Ascending aorta (tissue), 2 donors: ENCODE measurements at regions not wholly inside any gene's neighbourhood (a gene's known extent, or its start where the extent isn't known, plus 50 kb on each side); places are given as distances from the start of the nearest gene placed in this dataset.

Experiments used
- DNase-seq, 2 donors: peaks; one replicate each; pipeline ENCODE4 v3.0.0-alpha.2; 2019; ENCODE audit warnings: low spot score in 2 of 2
- H3K27ac ChIP-seq, 2 donors: fragments of 200-600 bp; sonication (generic); one replicate each; pipeline ENCODE4 v1.5.1; 2016 to 2017; ENCODE audit warnings: mild to moderate bottlenecking in 1 of 2
- H3K27me3 ChIP-seq: fragments of 200-600 bp; sonication (generic); one replicate; pipeline ENCODE4 v1.5.1; 2017
- H3K36me3 ChIP-seq, 2 donors: fragments of 200-600 bp; sonication (generic); one replicate each; pipeline ENCODE4 v1.5.1; 2016
- H3K4me1 ChIP-seq, 2 donors: fragments of 200-600 bp; sonication (generic); one replicate each; pipeline ENCODE4 v1.5.1; 2016 to 2017; ENCODE audit warnings: mild to moderate bottlenecking in 1 of 2
- H3K4me3 ChIP-seq, 2 donors: fragments of 200-600 bp; sonication (generic); one replicate each; pipeline ENCODE4 v1.5.1; 2016 to 2017; ENCODE audit warnings: mild to moderate bottlenecking in 1 of 2
- H3K9me3 ChIP-seq, 2 donors: fragments of 200-600 bp; sonication (generic); one replicate each; pipeline ENCODE4 v1.5.1; 2016
- CTCF ChIP-seq, 3 experiments: fragments of 200-600 bp in 2 of 3; fragments of 450-650 bp in 1 of 3; sonication (generic) in 2 of 3; IDR thresholded peaks; one replicate each; pipeline ENCODE4 v1.5.1; 2016 to 2019; ENCODE audit warnings: antibody characterized with exemption in 3 of 3, mild to moderate bottlenecking in 1 of 3, moderate library complexity in 1 of 3
- intact Hi-C: fragments of 100-400 bp; cut with DNase I; formaldehyde crosslinking; loops from one replicate; pipeline ENCODE4 v1.15.1; 2023

- intact Hi-C loops: loop anchor here (10.0 kb wide), 1 partner anchor 688 kb away; no protein-coding TSS in a partner anchor
- TF ChIP-seq CTCF (IDR thresholded peaks at IDR 0.05): no peak
These were observed 94.2 kb upstream of the SNTG2 start for GRCh38 chr2:856456-856855.

GRCh38 chr2:856041-856440, 94.6 kb upstream of the SNTG2 start:
- intact Hi-C loops: loop anchor here (10.0 kb wide), 1 partner anchor 689 kb away; no protein-coding TSS in a partner anchor
- DNase-seq: no peak
- H3K27ac ChIP-seq: no peak overlapping the region
- H3K4me3 ChIP-seq: no peak overlapping the region
- no peaks in the 10 kb centered on the region for H3K4me1 ChIP-seq
- no peaks in the 10 kb centered on the region for H3K36me3 ChIP-seq
- no peak for TF ChIP-seq CTCF (IDR thresholded peaks at IDR 0.05)
- H3K27me3 ChIP-seq: no peaks in the 10 kb centered on the region
- no peaks in the 10 kb centered on the region for H3K9me3 ChIP-seq

More at GRCh38 chr2:856456-856855, 94.2 kb upstream of the SNTG2 start:
- H3K36me3 ChIP-seq: no peaks in the 10 kb centered on the region
- no peak overlapping the region for H3K27ac ChIP-seq
- no peak overlapping the region for H3K4me3 ChIP-seq
- H3K4me1 ChIP-seq: no peaks in the 10 kb centered on the region
- no peaks in the 10 kb centered on the region for H3K9me3 ChIP-seq
- H3K27me3 ChIP-seq: no peaks in the 10 kb centered on the region
- DNase-seq: no peak

- DNase-seq: no peak
- Histone ChIP-seq H3K4me1 (no peaks in the 10 kb centered on the region), H3K36me3 (no peaks in the 10 kb centered on the region), H3K27ac (no peak overlapping the region), H3K4me3 (no peak overlapping the region), H3K27me3 (no peaks in the 10 kb centered on the region), H3K9me3 (no peaks in the 10 kb centered on the region)
- intact Hi-C loops: loop anchor here (10.0 kb wide), 1 partner anchor 690 kb away; no protein-coding TSS in a partner anchor
- TF ChIP-seq CTCF (IDR thresholded peaks at IDR 0.05): no peak
These were observed 95.5 kb upstream of the SNTG2 start for GRCh38 chr2:855177-855576.

- H3K27me3 ChIP-seq: no peaks in the 10 kb centered on the region
- peak in 2 of 3 experiments; percentile 19 to 36 for TF ChIP-seq CTCF (IDR thresholded peaks at IDR 0.05)
- H3K9me3 ChIP-seq: no peaks in the 10 kb centered on the region
- intact Hi-C loops: loop anchor here (10.0 kb wide), 1 partner anchor 690 kb away; no protein-coding TSS in a partner anchor
- no peak overlapping the region for H3K4me3 ChIP-seq
- no peaks in the 10 kb centered on the region for H3K36me3 ChIP-seq
- H3K4me1 ChIP-seq: no peaks in the 10 kb centered on the region
- no peak for DNase-seq
- no peak overlapping the region for H3K27ac ChIP-seq
These were observed 96.2 kb upstream of the SNTG2 start for GRCh38 chr2:854460-854859.

- no peak overlapping the region for H3K27ac ChIP-seq
- no peak for TF ChIP-seq CTCF (IDR thresholded peaks at IDR 0.05)
- no peaks in the 10 kb centered on the region for H3K27me3 ChIP-seq
- no peaks in the 10 kb centered on the region for H3K36me3 ChIP-seq
- no peaks in the 10 kb centered on the region for H3K9me3 ChIP-seq
- no peaks in the 10 kb centered on the region for H3K4me1 ChIP-seq
- no peak for DNase-seq
- H3K4me3 ChIP-seq: no peak overlapping the region
- intact Hi-C loops: loop anchor here (10.0 kb wide), 1 partner anchor 691 kb away; no protein-coding TSS in a partner anchor
These were observed 97.3 kb upstream of the SNTG2 start for GRCh38 chr2:853203-853870.
